ENCODE measurements at regions not wholly inside any gene's neighbourhood (a gene's known extent, or its start where the extent isn't known, plus 50 kb on each side); places are given as distances from the start of the nearest gene placed in this dataset.
"Not testable (repeated sequence)": the region's sequence is repeated elsewhere in the genome, so short reads cannot be mapped to it uniquely, and the experiment has no call there.

GRCh38 chr15:62250978-62251377, 85.9 kb upstream of the C2CD4B start:
- TF ChIP-seq CTCF (IDR thresholded peaks at IDR 0.05; ENCODE audit: insufficient read depth, low read depth, low read length) (no peak), EZH2 (IDR thresholded peaks at IDR 0.05; ENCODE audit: insufficient read depth, low read length) (no peak)
- H3K27me3 Mint-ChIP-seq (ENCODE audit: low read depth, unreplicated experiment): peaks cover 66% of the 10 kb centered on the region
- no peak overlapping the region for H3K4me3 Mint-ChIP-seq (ENCODE audit: unreplicated experiment)
- FAIRE-seq (no peak), DNase-seq (ENCODE audit: low read depth) (no peak)
- H3K27ac ChIP-seq (ENCODE audit: low read depth, low read length): no peak overlapping the region
- no peaks in the 10 kb centered on the region for H3K79me2 ChIP-seq (ENCODE audit: insufficient read depth, low read length)
- H3K9me3 Mint-ChIP-seq (ENCODE audit: unreplicated experiment): peaks cover 12% of the 10 kb centered on the region
- H3K9ac ChIP-seq (ENCODE audit: low read length): no peak overlapping the region
- H2AFZ ChIP-seq (ENCODE audit: low read depth, low read length): no peak overlapping the region
- peaks cover 8% of the 10 kb centered on the region for H3K27me3 ChIP-seq (ENCODE audit: insufficient read depth, low read length)
- H3K4me1 Mint-ChIP-seq (ENCODE audit: low read depth, unreplicated experiment): peaks cover 4% of the 10 kb centered on the region
- peaks cover 7% of the 10 kb centered on the region for H3K36me3 Mint-ChIP-seq (ENCODE audit: low read depth, unreplicated experiment)
- H3K4me2 ChIP-seq (ENCODE audit: low read length): no peak overlapping the region
- H3K27ac Mint-ChIP-seq (ENCODE audit: unreplicated experiment): no peak overlapping the region
- H3K9me3 ChIP-seq (ENCODE audit: insufficient read depth, low read depth, low read length): no peaks in the 10 kb centered on the region
- H3K36me3 ChIP-seq (ENCODE audit: insufficient read depth, low read length): no peaks in the 10 kb centered on the region
- H3K4me3 ChIP-seq (ENCODE audit: insufficient read depth, low read depth, low read length): no peak overlapping the region
- H4K20me1 ChIP-seq (ENCODE audit: insufficient read depth, low read length): no peaks in the 10 kb centered on the region
- no peaks in the 10 kb centered on the region for H3K4me1 ChIP-seq (ENCODE audit: insufficient read depth, low read length)

GRCh38 chr15:62253294-62253693, 88.2 kb upstream of the C2CD4B start:
- H2AFZ ChIP-seq (ENCODE audit: low read depth, low read length): no peak overlapping the region
- no peaks in the 10 kb centered on the region for H3K79me2 ChIP-seq (ENCODE audit: insufficient read depth, low read length)
- Mint-ChIP-seq H3K27ac (ENCODE audit: unreplicated experiment) (no peak overlapping the region), H3K4me3 (ENCODE audit: unreplicated experiment) (no peak overlapping the region), H3K4me1 (ENCODE audit: low read depth, unreplicated experiment) (peaks cover 2% of the 10 kb centered on the region), H3K27me3 (ENCODE audit: low read depth, unreplicated experiment) (peaks cover 48% of the 10 kb centered on the region), H3K9me3 (ENCODE audit: unreplicated experiment) (peaks cover 8% of the 10 kb centered on the region), H3K36me3 (ENCODE audit: low read depth, unreplicated experiment) (peaks cover 7% of the 10 kb centered on the region)
- no peak for FAIRE-seq
- H3K4me1 ChIP-seq (ENCODE audit: insufficient read depth, low read length): no peaks in the 10 kb centered on the region
- TF ChIP-seq EZH2 (IDR thresholded peaks at IDR 0.05; ENCODE audit: insufficient read depth, low read length): no peak
- no peak for TF ChIP-seq CTCF (IDR thresholded peaks at IDR 0.05; ENCODE audit: insufficient read depth, low read depth, low read length)
- H3K36me3 ChIP-seq (ENCODE audit: insufficient read depth, low read length): no peaks in the 10 kb centered on the region
- no peaks in the 10 kb centered on the region for H4K20me1 ChIP-seq (ENCODE audit: insufficient read depth, low read length)
- peaks cover 8% of the 10 kb centered on the region for H3K27me3 ChIP-seq (ENCODE audit: insufficient read depth, low read length)
- no peak overlapping the region for H3K4me2 ChIP-seq (ENCODE audit: low read length)
- H3K27ac ChIP-seq (ENCODE audit: low read depth, low read length): no peak overlapping the region
- DNase-seq (ENCODE audit: low read depth): no peak
- no peak overlapping the region for H3K4me3 ChIP-seq (ENCODE audit: insufficient read depth, low read depth, low read length)
- H3K9ac ChIP-seq (ENCODE audit: low read length): no peak overlapping the region
- no peaks in the 10 kb centered on the region for H3K9me3 ChIP-seq (ENCODE audit: insufficient read depth, low read depth, low read length)

- no peaks in the 10 kb centered on the region for H3K79me2 ChIP-seq (ENCODE audit: insufficient read depth, low read length)
- no peak overlapping the region for H3K4me3 ChIP-seq (ENCODE audit: insufficient read depth, low read depth, low read length)
- FAIRE-seq (no peak), DNase-seq (ENCODE audit: low read depth) (peak; percentile 22)
- no peak overlapping the region for H3K4me2 ChIP-seq (ENCODE audit: low read length)
- H3K36me3 ChIP-seq (ENCODE audit: insufficient read depth, low read length): no peaks in the 10 kb centered on the region
- H3K4me1 ChIP-seq (ENCODE audit: insufficient read depth, low read length): no peaks in the 10 kb centered on the region
- Mint-ChIP-seq H3K27me3 (ENCODE audit: low read depth, unreplicated experiment) (peaks cover 47% of the 10 kb centered on the region), H3K4me3 (ENCODE audit: unreplicated experiment) (no peak overlapping the region), H3K9me3 (ENCODE audit: unreplicated experiment) (peaks cover 15% of the 10 kb centered on the region), H3K27ac (ENCODE audit: unreplicated experiment) (peak overlapping the region; percentile 50), H3K4me1 (ENCODE audit: low read depth, unreplicated experiment) (no peaks in the 10 kb centered on the region), H3K36me3 (ENCODE audit: low read depth, unreplicated experiment) (peaks cover 9% of the 10 kb centered on the region)
- peaks cover 8% of the 10 kb centered on the region for H3K27me3 ChIP-seq (ENCODE audit: insufficient read depth, low read length)
- H2AFZ ChIP-seq (ENCODE audit: low read depth, low read length): no peak overlapping the region
- no peaks in the 10 kb centered on the region for H3K9me3 ChIP-seq (ENCODE audit: insufficient read depth, low read depth, low read length)
- no peak overlapping the region for H3K9ac ChIP-seq (ENCODE audit: low read length)
- TF ChIP-seq EZH2 (IDR thresholded peaks at IDR 0.05; ENCODE audit: insufficient read depth, low read length) (no peak), CTCF (IDR thresholded peaks at IDR 0.05; ENCODE audit: insufficient read depth, low read depth, low read length) (peak; percentile 75)
- no peaks in the 10 kb centered on the region for H4K20me1 ChIP-seq (ENCODE audit: insufficient read depth, low read length)
- no peak overlapping the region for H3K27ac ChIP-seq (ENCODE audit: low read depth, low read length)
Observed at GRCh38 chr15:62254137-62254934, 89.3 kb upstream of the C2CD4B start.

- Mint-ChIP-seq H3K27me3 (ENCODE audit: low read depth, unreplicated experiment) (peaks cover 38% of the 10 kb centered on the region), H3K9me3 (ENCODE audit: unreplicated experiment) (peaks cover 31% of the 10 kb centered on the region), H3K36me3 (ENCODE audit: low read depth, unreplicated experiment) (peaks cover 12% of the 10 kb centered on the region)
- not testable (repeated sequence) for H3K27me3 ChIP-seq (ENCODE audit: insufficient read depth, low read length); H3K79me2 ChIP-seq (ENCODE audit: insufficient read depth, low read length); H3K4me2 ChIP-seq (ENCODE audit: low read length); FAIRE-seq; H3K4me1 Mint-ChIP-seq (ENCODE audit: low read depth, unreplicated experiment); H3K4me3 Mint-ChIP-seq (ENCODE audit: unreplicated experiment); H3K4me1 ChIP-seq (ENCODE audit: insufficient read depth, low read length); H3K9me3 ChIP-seq (ENCODE audit: insufficient read depth, low read depth, low read length); H3K27ac ChIP-seq (ENCODE audit: low read depth, low read length); H3K4me3 ChIP-seq (ENCODE audit: insufficient read depth, low read depth, low read length); H3K9ac ChIP-seq (ENCODE audit: low read length); H3K36me3 ChIP-seq (ENCODE audit: insufficient read depth, low read length); H2AFZ ChIP-seq (ENCODE audit: low read depth, low read length); H3K27ac Mint-ChIP-seq (ENCODE audit: unreplicated experiment); DNase-seq (ENCODE audit: low read depth); H4K20me1 ChIP-seq (ENCODE audit: insufficient read depth, low read length)
Observed at GRCh38 chr15:62256430-62256829, 91.3 kb upstream of the C2CD4B start.
